Type B pancreatic cell (in vitro differentiated cells): ENCODE measurements at regions not wholly inside any gene's neighbourhood (a gene's known extent, or its start where the extent isn't known, plus 50 kb on each side); places are given as distances from the start of the nearest gene placed in this dataset.

Experiments
- DNase-seq: peaks from one replicate; pipeline ENCODE4 v3.0.0; 2021; ENCODE audit warnings: mixed read lengths; ENCODE audit not compliant: unreplicated experiment; ENCODE audit errors: extremely low spot score
- H3K27ac Mint-ChIP-seq: 2 replicates; pipeline ENCODE4 v1.8.0; 2021; ENCODE audit warnings: mild to moderate bottlenecking, mixed read lengths
- H3K27me3 Mint-ChIP-seq: 2 replicates; pipeline ENCODE4 v1.8.0; 2021; ENCODE audit warnings: mixed read lengths
- H3K36me3 Mint-ChIP-seq: 2 replicates; pipeline ENCODE4 v1.8.0; 2021; ENCODE audit warnings: mixed read lengths
- H3K4me1 Mint-ChIP-seq: one replicate; pipeline ENCODE4 v1.8.0; 2021; ENCODE audit warnings: mixed read lengths; ENCODE audit not compliant: unreplicated experiment
- H3K4me3 Mint-ChIP-seq: 2 replicates; pipeline ENCODE4 v1.8.0; 2021; ENCODE audit warnings: mild to moderate bottlenecking, mixed read lengths
- H3K9me3 Mint-ChIP-seq: 2 replicates; pipeline ENCODE4 v1.8.0; 2021; ENCODE audit warnings: mixed read lengths
- TF ChIP-seq, protein P1 (sequence below): fragments of 200-600 bp; sonication (generic); conservative IDR thresholded peaks from 2 replicates; pipeline ENCODE4 v1.5.0; 2021; ENCODE audit warnings: antibody characterized with exemption, mild to moderate bottlenecking

- TF ChIP-seq, protein P1, sequence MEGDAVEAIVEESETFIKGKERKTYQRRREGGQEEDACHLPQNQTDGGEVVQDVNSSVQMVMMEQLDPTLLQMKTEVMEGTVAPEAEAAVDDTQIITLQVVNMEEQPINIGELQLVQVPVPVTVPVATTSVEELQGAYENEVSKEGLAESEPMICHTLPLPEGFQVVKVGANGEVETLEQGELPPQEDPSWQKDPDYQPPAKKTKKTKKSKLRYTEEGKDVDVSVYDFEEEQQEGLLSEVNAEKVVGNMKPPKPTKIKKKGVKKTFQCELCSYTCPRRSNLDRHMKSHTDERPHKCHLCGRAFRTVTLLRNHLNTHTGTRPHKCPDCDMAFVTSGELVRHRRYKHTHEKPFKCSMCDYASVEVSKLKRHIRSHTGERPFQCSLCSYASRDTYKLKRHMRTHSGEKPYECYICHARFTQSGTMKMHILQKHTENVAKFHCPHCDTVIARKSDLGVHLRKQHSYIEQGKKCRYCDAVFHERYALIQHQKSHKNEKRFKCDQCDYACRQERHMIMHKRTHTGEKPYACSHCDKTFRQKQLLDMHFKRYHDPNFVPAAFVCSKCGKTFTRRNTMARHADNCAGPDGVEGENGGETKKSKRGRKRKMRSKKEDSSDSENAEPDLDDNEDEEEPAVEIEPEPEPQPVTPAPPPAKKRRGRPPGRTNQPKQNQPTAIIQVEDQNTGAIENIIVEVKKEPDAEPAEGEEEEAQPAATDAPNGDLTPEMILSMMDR, result no peak
- Mint-ChIP-seq H3K36me3 (no peaks in the 10 kb centered on the region), H3K27ac (no peak overlapping the region), H3K4me1 (no peaks in the 10 kb centered on the region), H3K9me3 (no peaks in the 10 kb centered on the region), H3K4me3 (no peak overlapping the region), H3K27me3 (peaks cover 60% of the 10 kb centered on the region)
- DNase-seq, result no peak
Measured at GRCh38 chr5:175778951-175779503, 92.4 kb upstream of the CPLX2 start.

DNA sequence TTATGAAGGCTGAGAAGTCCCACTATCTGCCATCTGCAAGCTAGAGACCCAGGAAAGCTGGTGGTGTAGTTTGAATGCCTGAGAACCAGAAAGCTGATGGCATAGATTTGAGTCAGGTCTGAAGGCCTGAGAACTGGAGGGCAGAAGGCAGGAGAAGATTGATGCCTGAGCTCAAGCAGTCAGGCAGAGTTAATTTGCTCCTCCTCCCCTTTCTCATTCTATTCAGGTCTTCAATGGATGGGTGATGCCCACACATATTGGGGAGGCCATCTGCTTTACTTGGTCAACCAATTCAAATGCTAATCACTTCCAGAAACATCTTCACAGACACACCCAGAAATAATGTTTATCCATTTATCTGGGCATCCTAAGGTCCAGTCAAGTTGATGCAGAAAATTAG is 87.6 kb upstream of the CPLX2 start:
- TF ChIP-seq, protein P1, result no peak
- no peak for DNase-seq
- no peaks in the 10 kb centered on the region for H3K36me3 Mint-ChIP-seq
- H3K27me3 Mint-ChIP-seq, result peaks cover 65% of the 10 kb centered on the region
- no peaks in the 10 kb centered on the region for H3K9me3 Mint-ChIP-seq
- no peaks in the 10 kb centered on the region for H3K4me1 Mint-ChIP-seq
- H3K27ac Mint-ChIP-seq, result no peak overlapping the region
- no peak overlapping the region for H3K4me3 Mint-ChIP-seq

- Mint-ChIP-seq H3K36me3 (no peaks in the 10 kb centered on the region), H3K27me3 (peaks cover 63% of the 10 kb centered on the region), H3K27ac (no peak overlapping the region), H3K4me1 (no peaks in the 10 kb centered on the region), H3K4me3 (no peak overlapping the region), H3K9me3 (no peaks in the 10 kb centered on the region)
- no peak for DNase-seq
- TF ChIP-seq, protein P1, result no peak
Measured at GRCh38 chr5:175784230-175784629, 87.1 kb upstream of the CPLX2 start.

DNA sequence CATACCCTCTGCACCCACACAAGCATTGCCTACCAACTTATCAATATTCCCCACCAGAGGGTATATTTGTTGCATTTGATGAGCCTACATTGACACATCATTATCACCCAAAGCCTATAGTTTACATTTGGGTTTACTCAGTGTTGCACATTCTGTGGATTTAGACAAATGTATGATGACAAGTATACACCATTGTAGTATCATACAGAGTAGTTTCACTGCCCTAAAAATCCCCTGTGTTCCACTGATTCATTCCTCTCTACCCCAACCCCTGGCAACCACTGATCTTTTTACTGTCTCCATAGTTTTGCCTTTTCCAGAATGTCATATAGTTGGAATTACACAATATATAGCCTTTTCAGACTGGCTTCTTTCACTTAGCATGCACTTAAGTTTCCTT is 85.7 kb upstream of the CPLX2 start:
- TF ChIP-seq, protein P1, result no peak
- H3K4me1 Mint-ChIP-seq, result no peaks in the 10 kb centered on the region
- no peaks in the 10 kb centered on the region for H3K9me3 Mint-ChIP-seq
- peaks cover 51% of the 10 kb centered on the region for H3K27me3 Mint-ChIP-seq
- H3K4me3 Mint-ChIP-seq, result no peak overlapping the region
- no peaks in the 10 kb centered on the region for H3K36me3 Mint-ChIP-seq
- no peak overlapping the region for H3K27ac Mint-ChIP-seq
- DNase-seq, result no peak

GRCh38 chr5:175788155-175788787 is 83.1 kb upstream of the CPLX2 start:
- Mint-ChIP-seq H3K36me3 (no peaks in the 10 kb centered on the region), H3K4me3 (no peak overlapping the region), H3K9me3 (no peaks in the 10 kb centered on the region)

More at GRCh38 chr5:175788155-175788787, 83.1 kb upstream of the CPLX2 start:
- TF ChIP-seq, protein P1, result no peak
- Mint-ChIP-seq H3K27me3 (peaks cover 49% of the 10 kb centered on the region), H3K27ac (no peak overlapping the region), H3K4me1 (no peaks in the 10 kb centered on the region)
- no peak for DNase-seq
